H1 (cell line): ENCODE measurements at regions not wholly inside any gene's neighbourhood (a gene's known extent, or its start where the extent isn't known, plus 50 kb on each side); places are given as distances from the start of the nearest gene placed in this dataset.

Experiments
- CBX5 ChIP-seq: fragments of 300-800, 300-1000 bp; sonication (generic); IDR thresholded peaks from 2 replicates; pipeline ENCODE4 v1.7.1; 2016; ENCODE audit warnings: antibody characterized with exemption, low read length, low read depth
- CHD7 ChIP-seq: fragments of 300-600 bp; sonication (generic); IDR thresholded peaks from 2 replicates; pipeline ENCODE4 v1.7.1; 2012; ENCODE audit warnings: low read length, moderate library complexity, mild to moderate bottlenecking, inconsistent platforms; ENCODE audit not compliant: insufficient replicate concordance
- PHF8 ChIP-seq: fragments of 200-600 bp; sonication (generic); conservative IDR thresholded peaks from 2 replicates; pipeline ENCODE4 v1.7.1; 2012; ENCODE audit warnings: low read depth, mild to moderate bottlenecking, inconsistent platforms, low read length, moderate library complexity
- POLR2A ChIP-seq, 2 experiments: IDR thresholded peaks; 1 replicate in 1 of 2; 2 replicates in 1 of 2; pipeline ENCODE4 v1.6.1; 2011; ENCODE audit warnings: low read depth in 2 of 2, low read length in 2 of 2, mild to moderate bottlenecking in 2 of 2; ENCODE audit errors: control extremely low read depth in 1 of 2
- RAD21 ChIP-seq, 2 experiments: IDR thresholded peaks in 1 of 2; conservative IDR thresholded peaks in 1 of 2; 2 replicates each; pipeline ENCODE4 v1.6.1; 2011; ENCODE audit warnings: low read depth in 2 of 2, low read length in 2 of 2, improper control_type of control experiment in 1 of 2, inconsistent platforms in 1 of 2, mild to moderate bottlenecking in 1 of 2, moderate library complexity in 1 of 2
- SP4 ChIP-seq: IDR thresholded peaks from 2 replicates; pipeline ENCODE4 v1.6.1; 2012; ENCODE audit warnings: low read length, inconsistent platforms
- USF2 ChIP-seq: IDR thresholded peaks from 2 replicates; pipeline ENCODE4 v1.6.1; 2011; ENCODE audit warnings: low read length, improper control_type of control experiment
- TF ChIP-seq, protein P1 (sequence below), 3 experiments: IDR thresholded peaks; 1 replicate in 2 of 3; 2 replicates in 1 of 3; pipeline versions ENCODE4 v1.5.1 to v1.6.1; 2011; ENCODE audit warnings: low read length in 3 of 3, mild to moderate bottlenecking in 3 of 3, inconsistent platforms in 2 of 3, low read depth in 1 of 3, moderate library complexity in 1 of 3; ENCODE audit not compliant: insufficient read depth in 1 of 3; ENCODE audit errors: control extremely low read depth in 1 of 3

DNA sequence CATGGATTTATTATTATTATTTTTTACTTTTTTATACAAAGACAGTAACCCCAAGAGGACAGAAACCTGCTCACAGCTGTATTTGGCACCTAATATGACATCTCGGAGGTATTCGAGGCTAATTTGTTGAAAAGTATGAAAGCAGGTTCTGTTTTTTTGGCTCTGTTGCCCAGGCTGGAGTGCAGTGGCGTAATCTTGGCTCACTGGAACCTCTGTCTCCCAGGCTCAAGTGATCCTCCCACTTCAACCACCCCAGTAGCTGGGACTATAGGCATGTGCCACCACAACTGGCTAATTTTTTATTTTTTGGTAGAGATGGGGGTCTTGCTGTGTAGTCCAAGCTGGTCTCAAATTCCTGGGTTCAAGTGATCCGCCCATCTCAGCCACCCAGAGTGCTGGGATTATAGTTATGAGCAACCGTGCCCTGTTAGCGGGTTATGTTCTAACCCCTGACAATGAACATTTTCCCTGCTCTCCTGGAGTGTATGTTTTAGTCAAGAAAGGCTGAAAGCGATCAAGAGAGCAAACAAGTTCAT is 53.7 kb upstream of the ZNF217 start (continued):
- TF ChIP-seq CHD7 (no peak), USF2 (no peak), POLR2A (IDR thresholded peaks at IDR 0.05; ENCODE audit: control extremely low read depth in 1 of 2, low read depth in 2 of 2, low read length in 2 of 2) (no peak), PHF8 (no peak), RAD21 (IDR thresholded peaks at IDR 0.05 in 1 of 2, conservative IDR thresholded peaks at IDR 0.05 in 1 of 2; ENCODE audit: low read depth in 2 of 2, low read length in 2 of 2) (no peak), SP4 (no peak), CBX5 (no peak)
- TF ChIP-seq, protein P1, sequence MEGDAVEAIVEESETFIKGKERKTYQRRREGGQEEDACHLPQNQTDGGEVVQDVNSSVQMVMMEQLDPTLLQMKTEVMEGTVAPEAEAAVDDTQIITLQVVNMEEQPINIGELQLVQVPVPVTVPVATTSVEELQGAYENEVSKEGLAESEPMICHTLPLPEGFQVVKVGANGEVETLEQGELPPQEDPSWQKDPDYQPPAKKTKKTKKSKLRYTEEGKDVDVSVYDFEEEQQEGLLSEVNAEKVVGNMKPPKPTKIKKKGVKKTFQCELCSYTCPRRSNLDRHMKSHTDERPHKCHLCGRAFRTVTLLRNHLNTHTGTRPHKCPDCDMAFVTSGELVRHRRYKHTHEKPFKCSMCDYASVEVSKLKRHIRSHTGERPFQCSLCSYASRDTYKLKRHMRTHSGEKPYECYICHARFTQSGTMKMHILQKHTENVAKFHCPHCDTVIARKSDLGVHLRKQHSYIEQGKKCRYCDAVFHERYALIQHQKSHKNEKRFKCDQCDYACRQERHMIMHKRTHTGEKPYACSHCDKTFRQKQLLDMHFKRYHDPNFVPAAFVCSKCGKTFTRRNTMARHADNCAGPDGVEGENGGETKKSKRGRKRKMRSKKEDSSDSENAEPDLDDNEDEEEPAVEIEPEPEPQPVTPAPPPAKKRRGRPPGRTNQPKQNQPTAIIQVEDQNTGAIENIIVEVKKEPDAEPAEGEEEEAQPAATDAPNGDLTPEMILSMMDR (IDR thresholded peaks at IDR 0.05; ENCODE audit: control extremely low read depth in 1 of 3, insufficient read depth in 1 of 3, low read depth in 1 of 3, low read length in 3 of 3), result no peak
